H1 (cell line): ENCODE measurements at regions not wholly inside any gene's neighbourhood (a gene's known extent, or its start where the extent isn't known, plus 50 kb on each side); places are given as distances from the start of the nearest gene placed in this dataset.

Source experiments
- CHD2 ChIP-seq: IDR thresholded peaks from 2 replicates; pipeline ENCODE4 v1.6.1; 2012; ENCODE audit warnings: low read length, improper control_type of control experiment
- POLR2AphosphoS5 ChIP-seq: IDR thresholded peaks from 2 replicates; pipeline ENCODE4 v1.6.1; 2011; ENCODE audit warnings: low read depth, low read length
- SP1 ChIP-seq: IDR thresholded peaks from 2 replicates; pipeline ENCODE4 v1.6.1; 2011; ENCODE audit warnings: low read depth, low read length

DNA sequence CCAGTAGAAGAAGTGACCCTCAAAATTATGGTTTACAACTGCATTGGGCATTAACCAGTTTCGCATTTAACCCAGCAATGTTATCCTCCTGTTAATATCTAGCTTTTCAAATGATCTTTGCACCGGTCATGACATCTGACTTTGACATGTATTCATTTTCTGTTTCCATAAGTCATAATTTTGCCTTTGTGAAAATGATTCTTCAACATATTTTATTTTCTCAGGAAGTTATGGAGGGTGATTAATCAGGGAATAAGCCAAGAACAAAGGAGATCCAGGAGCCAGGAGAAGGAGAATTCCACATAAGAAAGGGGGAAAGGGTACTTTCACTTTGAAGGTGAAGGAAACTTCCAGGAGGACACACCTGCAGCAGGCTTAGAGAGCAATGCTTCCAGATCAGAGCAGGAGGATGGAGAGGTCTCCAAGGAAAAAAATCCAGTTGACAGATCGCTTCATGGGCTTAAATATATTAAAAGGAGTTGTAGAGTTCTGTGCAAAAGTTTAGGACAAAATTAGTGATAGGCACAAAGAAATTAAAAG is 92.1 kb upstream of the FAM3C start:
- TF ChIP-seq CHD2 = no peak
- TF ChIP-seq SP1 = no peak
- TF ChIP-seq POLR2AphosphoS5 = no peak
